Activated B cell treated with CpG ODN at 0.5 μM for 24 hours (primary cell): ENCODE measurements at regions not wholly inside any gene's neighbourhood (a gene's known extent, or its start where the extent isn't known, plus 50 kb on each side); places are given as distances from the start of the nearest gene placed in this dataset.

Experiments used
- ATAC-seq: fragments of 200-7000 bp; cut with Tn5 transposase; one replicate; pipeline ENCODE4 v1.10.0; 2021; ENCODE audit warnings: low read depth, mild to moderate bottlenecking, moderate library complexity
- CTCF ChIA-PET: fragments of 350-600 bp; sonication (Branson Sonifier 250); formaldehyde crosslinking; loops from one replicate; lab custom pipeline; 2021; ENCODE audit warnings: antibody characterized with exemption; lab: Charles Lee
- POLR2A ChIA-PET: fragments of 350-600 bp; sonication (Branson Sonifier 250); formaldehyde crosslinking; loops from one replicate; lab custom pipeline; 2021; ENCODE audit warnings: antibody characterized with exemption; lab: Charles Lee
- DNase-seq: peaks from one replicate; pipeline ENCODE4 v3.0.0; 2022
- H3K27ac Mint-ChIP-seq: one replicate; pipeline ENCODE4 v1.8.0; 2020; ENCODE audit warnings: mixed read lengths
- H3K27me3 Mint-ChIP-seq: one replicate; pipeline ENCODE4 v1.8.0; 2021; ENCODE audit warnings: mixed read lengths
- H3K36me3 Mint-ChIP-seq: one replicate; pipeline ENCODE4 v1.8.0; 2021; ENCODE audit warnings: low read depth, mixed read lengths
- H3K4me1 Mint-ChIP-seq: one replicate; pipeline ENCODE4 v1.8.0; 2021; ENCODE audit warnings: mixed read lengths
- H3K4me3 Mint-ChIP-seq: one replicate; pipeline ENCODE4 v1.8.0; 2020; ENCODE audit warnings: mild to moderate bottlenecking, mixed read lengths
- H3K9me3 Mint-ChIP-seq: one replicate; pipeline ENCODE4 v1.8.0; 2020; ENCODE audit warnings: mixed read lengths
- CTCF ChIP-seq: fragments of 200-600 bp; IDR thresholded peaks from one replicate; pipeline ENCODE4 v1.8.0; 2022; ENCODE audit warnings: antibody characterized with exemption, mild to moderate bottlenecking
- intact Hi-C: fragments of 100-400 bp; cut with micrococcal nuclease; formaldehyde crosslinking; loops from one replicate; pipeline ENCODE4 v1.15.1; 2024

DNA sequence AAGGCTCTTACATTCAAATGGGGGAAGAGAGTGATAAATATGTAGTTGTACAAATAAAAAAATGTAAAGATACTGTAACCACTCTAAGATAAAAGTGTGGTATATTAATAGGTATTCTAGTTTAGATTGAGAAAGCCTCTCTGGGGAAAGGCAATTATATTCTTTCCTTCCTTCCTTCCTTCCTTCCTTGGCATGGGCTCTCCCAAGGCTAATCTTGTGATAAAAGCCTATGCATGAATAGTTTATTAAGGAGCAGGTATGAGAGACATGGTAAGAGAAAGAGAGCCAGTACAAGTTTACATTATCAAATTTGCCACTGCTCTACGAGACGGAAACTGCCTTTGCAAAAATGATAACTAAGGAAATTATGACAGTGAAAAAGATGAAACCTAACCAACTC, 588.8 kb downstream of the PRELID2 start:
- intact Hi-C loops, result no loop called here
- ChIA-PET CTCF (no interaction called here), POLR2A (no interaction called here)
- no peaks in the 10 kb centered on the region for H3K36me3 Mint-ChIP-seq
- H3K9me3 Mint-ChIP-seq, result no peaks in the 10 kb centered on the region
- TF ChIP-seq CTCF, result no peak
- DNase-seq, result no peak
- H3K4me3 Mint-ChIP-seq, result no peak overlapping the region
- ATAC-seq, result no peak
- H3K27me3 Mint-ChIP-seq, result no peaks in the 10 kb centered on the region
- no peak overlapping the region for H3K27ac Mint-ChIP-seq
- no peaks in the 10 kb centered on the region for H3K4me1 Mint-ChIP-seq

GRCh38 chr5:145245354-145245753, 589.8 kb downstream of the PRELID2 start:
- POLR2A ChIA-PET, result no interaction called here
- CTCF ChIA-PET, result no interaction called here
- no peak for DNase-seq
- Mint-ChIP-seq H3K27me3 (no peaks in the 10 kb centered on the region), H3K9me3 (no peaks in the 10 kb centered on the region), H3K4me1 (no peaks in the 10 kb centered on the region), H3K36me3 (no peaks in the 10 kb centered on the region), H3K27ac (no peak overlapping the region), H3K4me3 (no peak overlapping the region)
- intact Hi-C loops, result no loop called here
- no peak for ATAC-seq
- TF ChIP-seq CTCF, result no peak

- no peak overlapping the region for H3K27ac Mint-ChIP-seq
- TF ChIP-seq CTCF, result no peak
- H3K4me3 Mint-ChIP-seq, result no peak overlapping the region
- intact Hi-C loops, result no loop called here
- no peaks in the 10 kb centered on the region for H3K9me3 Mint-ChIP-seq
- DNase-seq (no peak), ATAC-seq (no peak)
- no peaks in the 10 kb centered on the region for H3K36me3 Mint-ChIP-seq
- ChIA-PET POLR2A (no interaction called here), CTCF (no interaction called here)
- H3K27me3 Mint-ChIP-seq, result no peaks in the 10 kb centered on the region
- no peaks in the 10 kb centered on the region for H3K4me1 Mint-ChIP-seq
Observed at GRCh38 chr5:145244788-145245187, 590.4 kb downstream of the PRELID2 start.

DNA sequence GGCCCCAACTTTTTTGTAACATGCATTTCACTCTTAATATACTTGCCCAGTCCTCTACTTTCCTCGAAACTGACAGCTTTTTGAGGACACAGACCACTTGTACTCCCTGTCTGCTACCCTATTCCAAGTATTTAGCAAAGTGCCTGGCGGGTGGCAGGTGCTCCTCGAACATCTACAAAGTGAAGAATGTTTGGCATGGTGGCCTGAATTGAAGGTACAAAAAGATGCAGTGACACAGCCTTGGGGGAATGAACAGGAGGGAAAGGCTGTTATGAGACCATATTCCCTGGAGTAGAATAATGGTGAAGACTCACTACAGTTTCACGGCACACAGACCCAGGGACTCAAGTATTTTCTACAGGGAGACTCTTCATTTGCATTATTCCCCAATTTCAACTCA, 590.9 kb downstream of the PRELID2 start:
- POLR2A ChIA-PET, result no interaction called here
- no peak overlapping the region for H3K4me3 Mint-ChIP-seq
- no peak for TF ChIP-seq CTCF
- H3K9me3 Mint-ChIP-seq, result no peaks in the 10 kb centered on the region
- intact Hi-C loops, result no loop called here
- no peak for ATAC-seq
- no peak for DNase-seq
- no peaks in the 10 kb centered on the region for H3K36me3 Mint-ChIP-seq
- H3K27me3 Mint-ChIP-seq, result no peaks in the 10 kb centered on the region
- no peaks in the 10 kb centered on the region for H3K4me1 Mint-ChIP-seq
- CTCF ChIA-PET, result no interaction called here
- H3K27ac Mint-ChIP-seq, result no peak overlapping the region

GRCh38 chr5:145243016-145243415, 592.1 kb downstream of the PRELID2 start:
- ATAC-seq (no peak), DNase-seq (no peak)
- no peaks in the 10 kb centered on the region for H3K36me3 Mint-ChIP-seq
- intact Hi-C loops, result no loop called here
- TF ChIP-seq CTCF, result no peak
- ChIA-PET POLR2A (no interaction called here), CTCF (no interaction called here)
- H3K9me3 Mint-ChIP-seq, result no peaks in the 10 kb centered on the region
- H3K27ac Mint-ChIP-seq, result no peak overlapping the region
- H3K4me3 Mint-ChIP-seq, result no peak overlapping the region
- no peaks in the 10 kb centered on the region for H3K4me1 Mint-ChIP-seq
- H3K27me3 Mint-ChIP-seq, result no peaks in the 10 kb centered on the region
